ENCODE measurements at regions not wholly inside any gene's neighbourhood (a gene's known extent, or its start where the extent isn't known, plus 50 kb on each side); places are given as distances from the start of the nearest gene placed in this dataset.
A peak's percentile ranks its signal among the peaks of the same experiment; 100 is the strongest.

DNA sequence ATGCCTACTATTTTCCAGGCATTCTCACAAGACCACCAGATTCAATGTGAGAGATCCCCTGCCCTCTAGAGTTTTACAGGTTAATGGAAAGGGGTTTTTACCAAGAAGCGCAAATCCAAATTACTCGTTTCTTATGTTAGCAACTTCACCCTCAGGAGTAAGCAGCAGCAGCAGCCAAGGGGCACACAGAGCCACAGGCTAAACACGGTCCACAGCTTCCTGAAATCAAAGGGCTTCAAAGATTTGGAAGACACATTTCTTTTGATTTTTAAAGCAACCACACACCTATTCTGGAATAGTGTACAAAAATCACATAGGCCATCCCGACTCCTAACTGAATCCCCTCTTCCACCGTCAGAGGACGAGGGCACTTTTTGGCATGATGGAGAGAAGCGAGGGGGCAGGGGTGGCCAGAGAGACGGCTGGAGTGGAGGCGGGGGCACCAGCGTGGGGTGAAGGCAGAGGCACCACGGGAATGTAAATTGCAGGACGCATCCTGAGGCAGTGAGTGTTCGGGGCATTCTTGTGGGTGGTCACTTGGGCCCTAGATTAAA lies 107.0 kb downstream of the ARF6 start:
- TF ChIP-seq, protein P1, sequence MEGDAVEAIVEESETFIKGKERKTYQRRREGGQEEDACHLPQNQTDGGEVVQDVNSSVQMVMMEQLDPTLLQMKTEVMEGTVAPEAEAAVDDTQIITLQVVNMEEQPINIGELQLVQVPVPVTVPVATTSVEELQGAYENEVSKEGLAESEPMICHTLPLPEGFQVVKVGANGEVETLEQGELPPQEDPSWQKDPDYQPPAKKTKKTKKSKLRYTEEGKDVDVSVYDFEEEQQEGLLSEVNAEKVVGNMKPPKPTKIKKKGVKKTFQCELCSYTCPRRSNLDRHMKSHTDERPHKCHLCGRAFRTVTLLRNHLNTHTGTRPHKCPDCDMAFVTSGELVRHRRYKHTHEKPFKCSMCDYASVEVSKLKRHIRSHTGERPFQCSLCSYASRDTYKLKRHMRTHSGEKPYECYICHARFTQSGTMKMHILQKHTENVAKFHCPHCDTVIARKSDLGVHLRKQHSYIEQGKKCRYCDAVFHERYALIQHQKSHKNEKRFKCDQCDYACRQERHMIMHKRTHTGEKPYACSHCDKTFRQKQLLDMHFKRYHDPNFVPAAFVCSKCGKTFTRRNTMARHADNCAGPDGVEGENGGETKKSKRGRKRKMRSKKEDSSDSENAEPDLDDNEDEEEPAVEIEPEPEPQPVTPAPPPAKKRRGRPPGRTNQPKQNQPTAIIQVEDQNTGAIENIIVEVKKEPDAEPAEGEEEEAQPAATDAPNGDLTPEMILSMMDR (IDR thresholded peaks at IDR 0.05; ENCODE audit: low read depth, low read length), result no peak
- no peak for DNase-seq (ENCODE audit: extremely low read depth, low read depth)

DNA sequence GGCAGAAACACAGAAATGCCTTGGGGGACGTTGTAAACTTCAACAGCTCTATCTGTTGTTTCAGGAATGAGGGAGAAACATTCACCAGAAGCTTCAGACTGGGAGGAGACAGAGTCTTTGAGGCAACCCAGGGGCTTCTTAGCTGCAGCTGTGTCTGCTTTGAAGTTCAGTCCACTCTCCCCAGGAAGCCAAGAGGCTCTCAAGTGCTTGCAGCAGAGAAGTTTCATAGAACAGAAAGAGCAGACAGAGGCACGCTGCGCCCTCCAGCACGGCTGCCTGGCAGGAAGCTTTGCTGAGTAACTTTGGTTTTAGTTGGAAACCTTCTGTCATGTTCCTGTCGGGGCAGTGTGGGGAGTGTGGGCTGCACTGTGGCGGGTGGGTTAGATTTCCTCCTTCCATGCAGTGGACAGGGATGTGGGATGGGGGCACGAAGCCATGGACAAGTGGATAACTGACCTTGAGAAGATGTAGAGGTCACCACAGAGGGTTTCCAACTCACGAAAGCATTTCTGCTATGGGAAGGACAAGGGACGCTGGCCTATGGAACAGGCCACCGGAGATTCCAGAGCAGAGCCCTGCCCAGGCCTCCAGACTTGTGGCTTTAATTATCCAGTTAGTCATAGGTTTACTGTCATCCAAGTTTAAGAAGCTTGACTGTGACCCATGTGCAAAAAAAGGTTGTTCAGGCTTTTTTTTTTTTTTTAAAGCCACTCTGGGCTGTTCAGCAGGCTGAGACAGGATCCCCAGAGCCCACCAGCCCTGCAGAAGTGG lies 107.7 kb downstream of the ARF6 start:
- TF ChIP-seq, protein P1 (IDR thresholded peaks at IDR 0.05; ENCODE audit: low read depth, low read length), result no peak
- peak; percentile 69 for DNase-seq (ENCODE audit: extremely low read depth, low read depth)

DNA sequence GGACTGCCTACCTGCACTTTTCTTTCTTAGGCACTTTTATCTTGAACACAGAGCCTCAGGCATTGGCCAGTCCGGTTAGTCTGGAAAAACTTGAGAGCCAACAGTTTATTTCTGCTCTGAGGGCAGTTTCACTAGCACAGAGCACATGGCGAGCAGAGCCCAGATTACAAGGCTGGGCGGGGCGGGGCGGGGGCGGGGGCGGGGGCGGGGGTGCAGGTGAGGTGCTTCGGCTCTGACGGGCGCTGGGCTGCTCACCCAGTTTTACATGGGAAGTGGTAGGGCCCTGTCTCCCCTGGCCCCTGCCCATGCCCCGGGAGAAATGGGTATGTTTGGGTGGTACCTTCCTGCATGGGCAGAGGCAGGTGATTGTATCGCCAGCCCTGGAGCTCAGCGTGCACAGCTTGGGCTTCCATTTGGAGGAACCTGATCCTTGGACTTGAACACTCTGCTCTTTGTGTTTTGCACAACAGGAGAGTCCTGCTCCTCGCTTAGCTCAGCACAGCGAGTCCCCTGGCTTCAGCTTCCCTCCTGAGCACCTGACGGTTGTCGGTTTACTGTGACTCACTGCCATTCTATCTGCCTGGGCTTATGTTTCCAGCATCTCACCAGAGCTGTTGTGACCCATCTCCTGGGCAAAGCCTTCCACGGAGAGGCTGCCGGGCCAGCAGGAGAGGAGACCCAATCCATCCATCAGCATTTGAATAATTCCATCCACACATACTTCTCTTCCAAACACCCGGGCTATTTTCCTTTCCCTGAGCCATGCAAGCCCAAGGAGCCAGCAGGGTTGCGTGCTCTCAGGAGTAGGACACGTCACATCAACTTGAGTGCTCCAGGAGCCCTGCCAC lies 108.5 kb downstream of the ARF6 start:
- TF ChIP-seq, protein P1 (IDR thresholded peaks at IDR 0.05; ENCODE audit: low read depth, low read length), result no peak
- DNase-seq (ENCODE audit: extremely low read depth, low read depth), result no peak

DNA sequence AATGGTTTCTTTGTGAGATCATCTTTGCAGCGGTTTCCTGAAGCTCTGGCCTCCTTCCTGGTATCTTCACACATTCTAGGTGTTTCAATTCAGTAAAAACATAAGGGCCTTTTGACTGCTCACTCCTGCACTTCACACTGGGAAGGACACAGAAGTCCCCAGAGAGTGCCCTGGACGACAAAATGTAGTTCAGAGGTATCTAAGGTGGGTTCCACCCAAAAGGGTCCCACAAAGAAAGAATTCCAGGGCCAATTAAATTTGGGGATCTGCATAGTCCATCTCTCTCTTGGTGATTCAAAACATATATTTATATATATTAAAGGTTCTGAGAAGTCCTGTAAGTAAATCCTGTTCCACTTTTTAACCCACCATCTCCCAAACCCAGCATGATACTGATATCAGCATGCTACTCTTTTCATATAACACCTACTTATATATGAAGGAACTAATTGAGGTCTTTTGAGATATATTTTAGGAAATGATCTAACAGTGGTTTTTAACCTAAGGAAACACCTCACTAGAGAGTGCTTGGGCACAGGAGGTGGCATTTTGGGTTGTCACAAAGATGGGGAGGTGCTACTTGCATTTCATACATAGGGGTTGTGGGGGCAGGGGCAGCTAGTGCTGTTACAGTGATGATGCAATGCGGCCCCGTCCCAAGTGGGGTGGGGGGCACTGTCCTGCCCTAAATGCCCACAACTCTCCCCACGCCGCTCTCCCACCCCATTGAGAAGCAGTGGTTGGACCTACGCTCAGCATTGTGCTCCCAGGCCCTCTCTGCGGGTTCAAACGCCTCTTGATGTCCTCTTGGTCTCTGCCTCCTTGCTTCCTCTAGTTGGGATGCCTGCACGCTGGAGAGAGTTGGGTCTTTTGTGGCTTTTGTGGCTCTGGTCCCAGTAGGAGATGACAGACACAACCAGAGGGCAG lies 109.4 kb downstream of the ARF6 start:
- TF ChIP-seq, protein P1 (IDR thresholded peaks at IDR 0.05; ENCODE audit: low read depth, low read length), result no peak

DNA sequence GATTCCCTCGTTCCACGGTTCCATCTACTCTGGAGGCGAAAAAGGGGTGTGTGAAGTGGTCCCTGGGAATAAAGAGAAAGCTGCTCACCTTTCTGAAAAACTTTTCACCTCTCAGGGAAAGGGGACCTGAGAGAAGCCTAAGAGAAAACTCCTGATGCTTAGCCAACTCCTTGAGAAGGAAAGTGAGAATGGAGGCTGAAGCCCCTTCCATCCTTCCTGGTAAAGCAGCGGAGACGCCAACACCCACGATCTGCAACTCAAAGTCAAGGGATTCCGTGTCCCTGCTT lies 110.0 kb downstream of the ARF6 start:
- TF ChIP-seq, protein P1 (IDR thresholded peaks at IDR 0.05; ENCODE audit: low read depth, low read length), result no peak
- DNase-seq (ENCODE audit: extremely low read depth, low read depth), result no peak

More for the DNA sequence above, 109.4 kb downstream of the ARF6 start:
- no peak for DNase-seq (ENCODE audit: extremely low read depth, low read depth)

DNA sequence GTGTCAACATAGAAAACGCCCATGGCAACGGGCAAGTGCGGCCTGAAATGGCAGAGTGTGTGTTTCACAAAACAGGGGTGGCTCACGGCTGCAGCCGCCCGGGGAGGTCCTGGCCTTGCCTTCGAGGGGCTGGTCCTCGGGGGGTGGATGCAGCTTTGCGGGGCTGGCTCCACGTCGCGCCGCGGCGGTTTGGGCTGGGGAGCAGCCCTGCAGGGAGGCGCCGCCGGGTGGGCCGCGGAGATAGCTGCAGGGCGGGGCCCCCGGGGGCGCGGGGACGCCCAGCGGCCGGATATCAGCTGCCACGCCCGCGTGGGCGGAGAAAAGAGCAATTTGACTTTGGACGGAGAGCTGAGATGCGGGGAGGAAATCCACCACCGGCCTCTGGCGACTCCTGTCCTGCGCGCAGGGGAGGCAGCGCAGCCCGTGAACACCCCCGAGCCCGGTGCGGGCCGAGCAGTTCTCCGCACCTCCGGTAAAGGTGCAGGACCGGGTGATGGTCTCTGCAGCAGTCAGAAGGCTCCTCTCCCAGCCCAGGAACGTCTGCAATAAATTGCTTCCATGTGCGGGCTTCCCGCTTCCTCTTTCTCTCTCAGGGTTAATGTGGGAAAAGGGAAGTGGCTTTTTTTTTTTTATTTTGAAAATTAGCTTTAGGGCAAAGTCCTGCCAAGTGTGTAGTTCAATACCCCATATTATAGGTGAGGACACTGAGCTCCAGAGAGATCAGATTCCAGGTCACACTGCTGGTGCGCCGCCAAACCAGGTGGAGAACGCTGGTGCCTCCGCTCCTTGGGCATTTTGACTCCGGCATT lies 110.5 kb downstream of the ARF6 start:
- TF ChIP-seq, protein P1 (IDR thresholded peaks at IDR 0.05; ENCODE audit: low read depth, low read length), result peak; percentile 17
- no peak for DNase-seq (ENCODE audit: extremely low read depth, low read depth)
